ENCODE measurements at regions not wholly inside any gene's neighbourhood (a gene's known extent, or its start where the extent isn't known, plus 50 kb on each side); places are given as distances from the start of the nearest gene placed in this dataset.

DNA sequence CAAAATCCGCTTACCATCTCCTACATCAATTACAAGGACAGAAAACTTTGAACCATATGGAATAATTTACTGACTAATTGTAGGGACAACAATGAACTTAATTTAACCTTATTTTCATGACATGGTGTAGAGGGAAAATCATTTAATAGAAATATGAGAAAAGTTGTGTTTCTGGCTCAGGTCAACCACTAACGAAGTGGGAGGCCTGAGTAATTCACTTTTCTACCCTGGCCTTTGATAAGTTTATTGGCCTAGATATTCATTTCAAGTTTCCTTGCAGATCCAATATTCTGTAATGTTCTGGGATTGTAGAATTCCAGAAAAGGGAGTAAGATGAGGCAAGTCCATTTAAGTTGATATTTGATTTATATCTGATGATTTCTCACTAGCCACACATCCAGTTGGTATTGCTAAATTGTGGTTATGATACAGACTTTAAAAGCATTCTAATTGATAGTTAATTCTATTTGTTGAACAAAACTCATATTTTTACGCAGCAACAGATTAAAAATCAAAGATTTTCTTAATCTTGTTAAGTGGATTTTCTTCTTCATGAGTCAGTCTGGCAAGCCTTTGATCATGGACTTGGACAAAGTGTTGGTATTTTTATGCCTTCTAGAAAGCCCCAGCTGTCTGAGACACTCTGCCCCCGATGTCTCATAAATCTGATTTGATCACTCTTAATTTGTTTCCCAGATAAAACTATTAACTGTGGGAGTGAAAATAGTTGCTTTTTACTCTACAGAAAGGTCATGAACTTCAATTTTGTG lies 336.5 kb downstream of the TMEM135 start:
- DNase-seq (ENCODE audit: low read depth in 1 of 2, low spot score in 2 of 2) = no peak
- no peak for TF ChIP-seq ZNF274 (IDR thresholded peaks at IDR 0.05; ENCODE audit: borderline replicate concordance, extremely low read depth, low read length)
- no peak for TF ChIP-seq CTBP2 (IDR thresholded peaks at IDR 0.05; ENCODE audit: borderline replicate concordance, insufficient read depth, insufficient read length, low read length)
- no peak for TF ChIP-seq MAFK (IDR thresholded peaks at IDR 0.05; ENCODE audit: low read depth, low read length)
- TF ChIP-seq, protein P1, sequence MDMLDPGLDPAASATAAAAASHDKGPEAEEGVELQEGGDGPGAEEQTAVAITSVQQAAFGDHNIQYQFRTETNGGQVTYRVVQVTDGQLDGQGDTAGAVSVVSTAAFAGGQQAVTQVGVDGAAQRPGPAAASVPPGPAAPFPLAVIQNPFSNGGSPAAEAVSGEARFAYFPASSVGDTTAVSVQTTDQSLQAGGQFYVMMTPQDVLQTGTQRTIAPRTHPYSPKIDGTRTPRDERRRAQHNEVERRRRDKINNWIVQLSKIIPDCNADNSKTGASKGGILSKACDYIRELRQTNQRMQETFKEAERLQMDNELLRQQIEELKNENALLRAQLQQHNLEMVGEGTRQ (IDR thresholded peaks at IDR 0.05; ENCODE audit: low read length) = no peak
- TF ChIP-seq CREB1 (IDR thresholded peaks at IDR 0.05) = no peak
- TF ChIP-seq SUZ12 (IDR thresholded peaks at IDR 0.05; ENCODE audit: low read length) = no peak
- no peak for TF ChIP-seq CHD1 (IDR thresholded peaks at IDR 0.05; ENCODE audit: low read depth, low read length)
- no peak for TF ChIP-seq TCF12 (IDR thresholded peaks at IDR 0.05; ENCODE audit: low read depth, low read length)
- TF ChIP-seq KDM4A (IDR thresholded peaks at IDR 0.05; ENCODE audit: low read depth, low read length, severe bottlenecking) = no peak
- no peak for TF ChIP-seq SP2 (IDR thresholded peaks at IDR 0.05; ENCODE audit: low read length)
- no peak for TF ChIP-seq TBP (IDR thresholded peaks at IDR 0.05; ENCODE audit: low read depth, low read length)
- no peak for TF ChIP-seq FOSL1 (IDR thresholded peaks at IDR 0.05; ENCODE audit: insufficient read depth, low read depth, low read length)
- TF ChIP-seq JUND (IDR thresholded peaks at IDR 0.05; ENCODE audit: low read length) = no peak

More for the DNA sequence above, 336.5 kb downstream of the TMEM135 start:
- Histone ChIP-seq H3K4me2 (ENCODE audit: insufficient read depth in 1 of 2, low read depth in 2 of 2, low read length in 2 of 2) (no peak overlapping the region), H3K4me3 (ENCODE audit: extremely low read depth in 1 of 4, insufficient read depth in 2 of 4, low read depth in 3 of 4, low read length in 4 of 4) (no peak overlapping the region), H4K91ac (replicated peaks; ENCODE audit: insufficient read length, low read length) (no peak overlapping the region), H3K23me2 (ENCODE audit: low read depth, low read length) (no peaks in the 10 kb centered on the region; the same call in 1 of the 2 replicates), H4K8ac (ENCODE audit: extremely low read depth, insufficient read depth, low read length) (no peak overlapping the region), H3K27ac (ENCODE audit: low read depth, low read length) (no peak overlapping the region), H3K9ac (replicated peaks in 1 of 4; ENCODE audit: extremely low read depth in 1 of 4, low read depth in 3 of 4, low read length in 3 of 4) (no peak overlapping the region), H2BK120ac (replicated peaks; ENCODE audit: low read depth, low read length) (no peak overlapping the region), H2AFZ (ENCODE audit: low read length) (no peak overlapping the region), H4K5ac (ENCODE audit: insufficient read length, low read depth, low read length) (no peak overlapping the region), H3K27me3 (replicated peaks in 1 of 4; ENCODE audit: control insufficient read depth in 3 of 4, extremely low read depth in 1 of 4, insufficient read depth in 3 of 4, low read length in 3 of 4) (no peaks in the 10 kb centered on the region), H3K18ac (ENCODE audit: extremely low read depth, low read length) (no peak overlapping the region), H3K36me3 (ENCODE audit: control insufficient read depth in 2 of 4, insufficient read depth in 4 of 4, low read length in 3 of 4) (no peaks in the 10 kb centered on the region), H3K14ac (ENCODE audit: insufficient read length) (no peak overlapping the region), H3K23ac (ENCODE audit: insufficient read length) (no peak overlapping the region), H2BK5ac (ENCODE audit: low read depth, low read length) (no peak overlapping the region), H4K20me1 (replicated peaks in 1 of 2; ENCODE audit: control insufficient read depth in 1 of 2, insufficient read depth in 2 of 2, low read length in 2 of 2) (no peaks in the 10 kb centered on the region), H3K4me1 (replicated peaks in 1 of 4; ENCODE audit: control insufficient read depth in 3 of 4, insufficient read depth in 4 of 4, low read length in 3 of 4) (peaks cover 0 to 4% (median under 1%) of the 10 kb centered on the region in 4 experiments; a peak in 3 of 7 replicates), H2BK12ac (ENCODE audit: low read depth, low read length) (no peak overlapping the region), H3K9me3 (ENCODE audit: insufficient read depth in 2 of 2, low read depth in 1 of 2, low read length in 1 of 2) (no peaks in the 10 kb centered on the region), H3K56ac (replicated peaks; ENCODE audit: insufficient read length, low read depth, low read length) (no peak overlapping the region), H3K4ac (replicated peaks; ENCODE audit: insufficient read length, low read depth, low read length) (no peak overlapping the region), H2BK20ac (ENCODE audit: low read length) (no peak overlapping the region), H2AK5ac (ENCODE audit: low read depth, low read length) (no peak overlapping the region), H3K79me1 (ENCODE audit: low read depth, low read length) (no peaks in the 10 kb centered on the region), H3K79me2 (ENCODE audit: control insufficient read depth in 1 of 2, insufficient read depth in 2 of 2, low read length in 2 of 2) (no peaks in the 10 kb centered on the region), H2BK15ac (ENCODE audit: low read length) (no peak overlapping the region)
- WGBS, 2 experiments (ENCODE audit: extremely low coverage in 1 of 2, insufficient coverage in 1 of 2, insufficient read length in 1 of 2, insufficient replicate concordance in 2 of 2, low coverage in 1 of 2, low lambda C conversion rate in 2 of 2, missing lambda C conversion rate in 1 of 2) = 90 to 100% methylated on average over 1 to 4 of the region's 4 CpGs
- POLR2A ChIA-PET (ENCODE audit: partially characterized antibody) = no interaction called here
- CTCF ChIA-PET (ENCODE audit: partially characterized antibody) = interaction anchor here (0.7 kb wide), 1 partner anchor 47 kb away, joined by 3 read pairs; no protein-coding TSS in a partner anchor
- FAIRE-seq = no peak
